Iris pigment epithelial cell (primary cell): ENCODE measurements at regions not wholly inside any gene's neighbourhood (a gene's known extent, or its start where the extent isn't known, plus 50 kb on each side); places are given as distances from the start of the nearest gene placed in this dataset.
"Not testable (repeated sequence)": the region's sequence is repeated elsewhere in the genome, so short reads cannot be mapped to it uniquely, and the experiment has no call there.

Experiments
- DNase-seq: peaks from one replicate; pipeline ENCODE4 v3.0.0-alpha.2; 2011; ENCODE audit warnings: low read depth

GRCh38 chr4:184281231-184282139 is 63.8 kb upstream of the ENPP6 start:
- DNase-seq = no peak

DNA sequence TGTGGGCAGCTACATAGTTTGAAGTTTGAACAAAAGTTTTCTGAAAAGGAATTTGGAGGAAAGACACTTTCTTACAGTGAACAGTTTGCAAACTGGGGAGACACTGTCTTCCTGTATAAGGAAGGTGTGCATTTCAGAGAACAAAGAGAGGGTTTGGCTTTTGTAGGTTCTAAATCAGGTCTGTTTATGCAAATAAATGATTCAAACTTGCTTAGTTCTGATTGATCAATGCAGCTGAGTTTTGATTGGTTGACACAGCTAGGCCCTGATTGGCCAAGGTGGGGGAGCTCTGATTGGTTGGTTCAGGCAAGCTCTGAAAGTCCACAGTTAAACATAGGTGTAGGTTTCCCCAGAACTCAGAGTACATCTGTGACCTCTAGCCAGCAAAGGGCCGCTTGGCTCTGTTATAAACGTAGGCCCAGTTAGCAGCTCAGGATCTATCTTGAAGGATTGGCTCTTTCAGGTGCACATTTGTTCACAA is 63.0 kb upstream of the ENPP6 start:
- DNase-seq = no peak

- DNase-seq = no peak
These were observed 62.5 kb upstream of the ENPP6 start for GRCh38 chr4:184280137-184280536.

- DNase-seq = peak; percentile 31
These were observed 61.9 kb upstream of the ENPP6 start for GRCh38 chr4:184279496-184280061.

GRCh38 chr4:184277769-184278168 is 60.1 kb upstream of the ENPP6 start:
- DNase-seq = not testable (repeated sequence)

DNA sequence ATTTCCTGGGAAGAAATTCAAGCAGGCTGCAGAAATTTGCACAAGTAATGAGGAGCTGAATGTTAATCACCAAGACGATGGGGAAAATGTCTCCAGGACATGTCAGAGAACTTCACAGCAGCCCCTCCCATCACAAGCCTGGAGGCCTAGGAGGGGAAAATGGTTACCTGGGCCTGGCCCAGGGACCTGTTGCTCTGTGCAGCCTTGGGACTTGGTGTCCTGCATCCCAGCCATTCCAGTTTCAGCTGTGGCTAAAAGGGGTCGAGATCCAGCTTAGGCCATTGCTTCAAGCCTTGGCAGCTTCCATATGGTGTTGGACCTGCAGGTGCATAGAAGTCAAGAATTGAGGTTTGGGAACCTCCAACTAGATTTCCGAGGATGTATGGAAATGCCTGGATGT is 59.3 kb upstream of the ENPP6 start:
- not testable (repeated sequence) for DNase-seq

DNA sequence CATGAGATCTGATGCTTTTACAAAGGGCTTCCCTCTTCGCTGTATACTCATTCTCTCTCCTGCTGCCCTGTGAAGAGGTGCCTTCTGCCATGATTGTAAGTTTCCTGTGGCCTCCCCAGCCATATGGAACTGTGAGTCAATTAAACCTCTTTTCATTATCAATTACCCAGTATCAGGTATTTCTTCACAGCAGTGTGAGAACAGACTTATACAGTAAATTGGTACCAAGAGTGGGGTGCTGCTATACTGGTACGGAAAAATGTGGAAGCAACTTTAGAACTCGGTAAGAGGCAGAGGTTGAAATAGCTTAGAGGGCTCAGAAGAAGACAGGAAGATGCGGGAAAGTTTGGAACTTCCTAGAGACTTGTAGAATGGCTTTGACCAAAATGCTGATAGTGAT is 58.7 kb upstream of the ENPP6 start:
- not testable (repeated sequence) for DNase-seq

GRCh38 chr4:184275766-184276165 is 58.1 kb upstream of the ENPP6 start:
- no peak for DNase-seq

DNA sequence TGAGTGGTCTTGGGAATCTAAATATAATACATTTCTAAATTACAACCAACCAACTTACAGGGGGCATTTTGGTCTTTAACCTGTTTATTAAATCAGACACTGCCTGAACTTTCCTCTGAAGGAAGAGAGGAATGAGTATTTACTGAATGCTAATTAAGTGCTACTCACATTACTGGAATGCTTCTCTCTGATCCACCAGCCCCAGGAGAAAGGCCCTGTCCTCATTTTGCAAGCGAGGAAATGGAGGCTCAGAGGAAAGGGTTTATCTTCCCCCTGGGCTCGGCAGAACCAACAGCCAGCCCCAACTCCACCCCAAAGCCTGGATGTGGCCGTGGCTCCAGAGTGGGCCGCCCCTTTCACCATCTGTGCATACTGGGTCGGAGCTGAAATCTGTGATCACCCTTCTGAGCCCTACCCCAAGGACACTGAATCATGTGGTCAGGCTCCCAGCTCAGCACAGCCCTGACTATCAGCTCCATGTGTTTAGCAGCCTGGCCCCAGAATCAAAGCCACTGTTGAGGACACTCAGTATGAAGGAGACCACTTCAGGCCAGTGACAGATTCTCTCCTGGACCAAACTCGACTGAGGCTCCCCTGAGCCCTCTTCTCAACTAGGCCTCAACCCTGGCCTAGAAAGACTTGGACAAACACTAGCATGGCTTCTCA is 56.7 kb upstream of the ENPP6 start:
- no peak for DNase-seq

DNA sequence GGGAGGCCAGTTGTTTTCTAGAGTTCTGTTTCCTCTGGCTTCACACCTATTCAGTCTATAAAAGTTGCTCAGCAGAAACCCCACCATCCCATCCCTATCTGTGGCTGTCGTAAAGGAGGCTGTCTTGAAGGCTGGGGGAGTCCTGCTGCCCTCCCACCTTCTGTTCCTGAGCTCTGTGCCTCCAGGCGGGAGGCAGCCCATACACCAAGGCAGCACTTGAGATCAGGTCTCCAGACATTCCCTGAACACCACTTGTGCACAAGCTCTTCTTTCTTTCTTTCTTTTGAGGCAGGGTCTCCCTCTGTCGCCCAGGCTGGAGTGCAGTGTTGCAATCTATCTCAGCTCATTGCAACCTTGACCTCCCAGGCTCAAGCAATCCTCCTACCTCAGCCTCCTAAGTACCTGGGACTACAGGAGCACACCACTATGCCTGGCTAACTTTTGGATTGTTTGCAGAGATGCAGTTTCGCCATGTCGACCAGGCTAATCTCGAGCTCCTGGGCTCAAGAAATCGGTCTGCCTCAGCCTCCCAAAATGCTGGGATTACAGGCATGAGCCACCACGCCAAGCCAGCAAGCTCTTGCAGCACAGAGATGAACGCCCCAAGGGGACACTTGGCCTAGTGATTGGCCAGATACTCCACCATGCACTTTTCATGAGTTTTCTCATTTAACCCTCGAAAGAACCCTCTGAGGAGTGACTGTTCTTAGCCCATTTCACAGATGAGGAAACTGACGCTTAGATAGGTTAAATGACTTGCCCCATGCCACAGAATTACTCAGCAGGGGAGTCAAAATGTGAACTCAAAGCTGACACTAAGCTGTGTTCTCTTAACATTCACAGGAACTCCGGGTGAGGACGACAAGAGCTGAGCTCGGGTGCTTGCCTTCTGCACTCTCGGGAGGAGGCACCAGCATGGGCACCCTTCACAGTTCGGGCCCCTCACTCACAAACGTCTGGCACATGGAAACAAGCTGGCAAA is 55.8 kb upstream of the ENPP6 start:
- no peak for DNase-seq

- no peak for DNase-seq
These were observed 53.2 kb upstream of the ENPP6 start for GRCh38 chr4:184270808-184271413.

- DNase-seq = no peak
These were observed 52.3 kb upstream of the ENPP6 start for GRCh38 chr4:184269879-184270430.

GRCh38 chr4:184268584-184269160 is 51.0 kb upstream of the ENPP6 start:
- no peak for DNase-seq

- DNase-seq = peak; percentile 96
These were observed 50.3 kb upstream of the ENPP6 start for GRCh38 chr4:184267673-184268583.
